ENCODE measurements at regions not wholly inside any gene's neighbourhood (a gene's known extent, or its start where the extent isn't known, plus 50 kb on each side); places are given as distances from the start of the nearest gene placed in this dataset.

- Mint-ChIP-seq H3K36me3 (ENCODE audit: low read depth) (no peaks in the 10 kb centered on the region), H3K4me3 (no peak overlapping the region), H3K9me3 (peaks cover 2% of the 10 kb centered on the region), H3K4me1 (no peaks in the 10 kb centered on the region), H3K27ac (no peak overlapping the region), H3K27me3 (no peaks in the 10 kb centered on the region)
- ChIA-PET CTCF (no interaction called here), POLR2A (no interaction called here)
- DNase-seq, result no peak
Observed at GRCh38 chr9:29750062-29750461, 2176.8 kb upstream of the C9orf72 start.

GRCh38 chr9:29751226-29751625, 2177.9 kb upstream of the C9orf72 start:
- H3K4me3 Mint-ChIP-seq, result no peak overlapping the region
- no peaks in the 10 kb centered on the region for H3K4me1 Mint-ChIP-seq
- CTCF ChIA-PET, result no interaction called here
- DNase-seq, result no peak
- H3K36me3 Mint-ChIP-seq (ENCODE audit: low read depth), result no peaks in the 10 kb centered on the region
- H3K27me3 Mint-ChIP-seq, result no peaks in the 10 kb centered on the region
- POLR2A ChIA-PET, result no interaction called here
- no peak overlapping the region for H3K27ac Mint-ChIP-seq
- peaks cover 2% of the 10 kb centered on the region for H3K9me3 Mint-ChIP-seq

- POLR2A ChIA-PET, result no interaction called here
- Mint-ChIP-seq H3K27me3 (no peaks in the 10 kb centered on the region), H3K4me1 (no peaks in the 10 kb centered on the region), H3K27ac (no peak overlapping the region), H3K36me3 (ENCODE audit: low read depth) (no peaks in the 10 kb centered on the region), H3K9me3 (peaks cover 2% of the 10 kb centered on the region), H3K4me3 (no peak overlapping the region)
- DNase-seq, result no peak
- CTCF ChIA-PET, result no interaction called here
Observed at GRCh38 chr9:29753638-29754037, 2180.4 kb upstream of the C9orf72 start.

GRCh38 chr9:29769019-29769418, 2195.7 kb upstream of the C9orf72 start:
- Mint-ChIP-seq H3K4me1 (no peaks in the 10 kb centered on the region), H3K36me3 (ENCODE audit: low read depth) (no peaks in the 10 kb centered on the region), H3K9me3 (peaks cover 6% of the 10 kb centered on the region), H3K27ac (no peak overlapping the region), H3K4me3 (no peak overlapping the region), H3K27me3 (no peaks in the 10 kb centered on the region)
- CTCF ChIA-PET, result no interaction called here
- POLR2A ChIA-PET, result no interaction called here
- no peak for DNase-seq

GRCh38 chr9:29773676-29774075, 2200.4 kb upstream of the C9orf72 start:
- DNase-seq, result no peak
- Mint-ChIP-seq H3K4me3 (no peak overlapping the region), H3K9me3 (no peaks in the 10 kb centered on the region), H3K27me3 (no peaks in the 10 kb centered on the region), H3K36me3 (ENCODE audit: low read depth) (no peaks in the 10 kb centered on the region), H3K27ac (no peak overlapping the region), H3K4me1 (no peaks in the 10 kb centered on the region)
- ChIA-PET CTCF (no interaction called here), POLR2A (no interaction called here)

GRCh38 chr9:29775491-29775890, 2202.2 kb upstream of the C9orf72 start:
- H3K9me3 Mint-ChIP-seq, result no peaks in the 10 kb centered on the region
- H3K4me3 Mint-ChIP-seq, result no peak overlapping the region
- H3K27me3 Mint-ChIP-seq, result no peaks in the 10 kb centered on the region
- no peaks in the 10 kb centered on the region for H3K36me3 Mint-ChIP-seq (ENCODE audit: low read depth)
- no peak for DNase-seq
- ChIA-PET CTCF (no interaction called here), POLR2A (no interaction called here)
- no peaks in the 10 kb centered on the region for H3K4me1 Mint-ChIP-seq
- no peak overlapping the region for H3K27ac Mint-ChIP-seq

GRCh38 chr9:29778281-29778849, 2205.1 kb upstream of the C9orf72 start:
- H3K4me1 Mint-ChIP-seq, result no peaks in the 10 kb centered on the region

GRCh38 chr9:29793970-29794369, 2220.7 kb upstream of the C9orf72 start:
- no peaks in the 10 kb centered on the region for H3K27me3 Mint-ChIP-seq
- POLR2A ChIA-PET, result no interaction called here
- no peak overlapping the region for H3K4me3 Mint-ChIP-seq
- H3K27ac Mint-ChIP-seq, result no peak overlapping the region
- H3K9me3 Mint-ChIP-seq, result no peaks in the 10 kb centered on the region
- CTCF ChIA-PET, result no interaction called here
- H3K36me3 Mint-ChIP-seq (ENCODE audit: low read depth), result no peaks in the 10 kb centered on the region
- no peaks in the 10 kb centered on the region for H3K4me1 Mint-ChIP-seq
- no peak for DNase-seq

More at GRCh38 chr9:29778281-29778849, 2205.1 kb upstream of the C9orf72 start:
- ChIA-PET CTCF (no interaction called here), POLR2A (no interaction called here)
- Mint-ChIP-seq H3K4me3 (no peak overlapping the region), H3K36me3 (ENCODE audit: low read depth) (no peaks in the 10 kb centered on the region), H3K27ac (no peak overlapping the region), H3K27me3 (no peaks in the 10 kb centered on the region), H3K9me3 (no peaks in the 10 kb centered on the region)
- DNase-seq, result no peak

- Mint-ChIP-seq H3K36me3 (ENCODE audit: low read depth) (no peaks in the 10 kb centered on the region), H3K4me3 (no peak overlapping the region), H3K9me3 (no peaks in the 10 kb centered on the region), H3K4me1 (no peaks in the 10 kb centered on the region), H3K27me3 (no peaks in the 10 kb centered on the region), H3K27ac (no peak overlapping the region)
- no peak for DNase-seq
- CTCF ChIA-PET, result no interaction called here
- POLR2A ChIA-PET, result no interaction called here
Observed at GRCh38 chr9:29796291-29796952, 2223.1 kb upstream of the C9orf72 start.

- H3K4me1 Mint-ChIP-seq, result no peaks in the 10 kb centered on the region
- CTCF ChIA-PET, result no interaction called here
- POLR2A ChIA-PET, result no interaction called here
Observed at GRCh38 chr9:29798599-29798998, 2225.3 kb upstream of the C9orf72 start.

GRCh38 chr9:29799227-29799626, 2225.9 kb upstream of the C9orf72 start:
- no peaks in the 10 kb centered on the region for H3K9me3 Mint-ChIP-seq
- H3K4me3 Mint-ChIP-seq, result no peak overlapping the region
- no peak overlapping the region for H3K27ac Mint-ChIP-seq
- H3K4me1 Mint-ChIP-seq, result no peaks in the 10 kb centered on the region
- ChIA-PET POLR2A (no interaction called here), CTCF (no interaction called here)
- H3K36me3 Mint-ChIP-seq (ENCODE audit: low read depth), result no peaks in the 10 kb centered on the region
- no peaks in the 10 kb centered on the region for H3K27me3 Mint-ChIP-seq
- DNase-seq, result no peak

More at GRCh38 chr9:29798599-29798998, 2225.3 kb upstream of the C9orf72 start:
- H3K9me3 Mint-ChIP-seq, result no peaks in the 10 kb centered on the region
- no peaks in the 10 kb centered on the region for H3K27me3 Mint-ChIP-seq
- no peaks in the 10 kb centered on the region for H3K36me3 Mint-ChIP-seq (ENCODE audit: low read depth)
- no peak overlapping the region for H3K4me3 Mint-ChIP-seq
- no peak overlapping the region for H3K27ac Mint-ChIP-seq
- DNase-seq, result no peak

GRCh38 chr9:29800821-29801220, 2227.5 kb upstream of the C9orf72 start:
- Mint-ChIP-seq H3K9me3 (no peaks in the 10 kb centered on the region), H3K27me3 (no peaks in the 10 kb centered on the region), H3K4me1 (no peaks in the 10 kb centered on the region), H3K27ac (no peak overlapping the region), H3K36me3 (ENCODE audit: low read depth) (no peaks in the 10 kb centered on the region), H3K4me3 (no peak overlapping the region)
- DNase-seq, result no peak
- POLR2A ChIA-PET, result no interaction called here
- CTCF ChIA-PET, result no interaction called here

GRCh38 chr9:29802454-29802853, 2229.2 kb upstream of the C9orf72 start:
- CTCF ChIA-PET, result no interaction called here

GRCh38 chr9:29806937-29807618, 2233.8 kb upstream of the C9orf72 start:
- H3K4me3 Mint-ChIP-seq, result no peak overlapping the region
- DNase-seq, result no peak
- H3K27me3 Mint-ChIP-seq, result no peaks in the 10 kb centered on the region
- POLR2A ChIA-PET, result no interaction called here
- H3K36me3 Mint-ChIP-seq (ENCODE audit: low read depth), result no peaks in the 10 kb centered on the region
- H3K27ac Mint-ChIP-seq, result no peak overlapping the region
- peaks cover 8% of the 10 kb centered on the region for H3K9me3 Mint-ChIP-seq
- H3K4me1 Mint-ChIP-seq, result no peaks in the 10 kb centered on the region
- CTCF ChIA-PET, result no interaction called here

More at GRCh38 chr9:29802454-29802853, 2229.2 kb upstream of the C9orf72 start:
- H3K27ac Mint-ChIP-seq, result no peak overlapping the region
- no peaks in the 10 kb centered on the region for H3K9me3 Mint-ChIP-seq
- no peak for DNase-seq
- H3K27me3 Mint-ChIP-seq, result no peaks in the 10 kb centered on the region
- POLR2A ChIA-PET, result no interaction called here
- no peaks in the 10 kb centered on the region for H3K36me3 Mint-ChIP-seq (ENCODE audit: low read depth)
- H3K4me1 Mint-ChIP-seq, result no peaks in the 10 kb centered on the region
- H3K4me3 Mint-ChIP-seq, result no peak overlapping the region

Measured in activated CD4-positive, alpha-beta T cell treated with anti-CD3 and anti-CD28 coated beads, Interleukin-2, amount 10 ng/mL, durations not matched to agents 7 days and 5 days (primary cell).